Posterior cingulate gyrus (tissue), 11 donors: ENCODE measurements at regions not wholly inside any gene's neighbourhood (a gene's known extent, or its start where the extent isn't known, plus 50 kb on each side); places are given as distances from the start of the nearest gene placed in this dataset.

ENCODE experiments used
- DNase-seq, 10 donors: peaks; one replicate each; pipeline versions ENCODE4 v3.0.0 to v3.0.0-alpha.2; 2020 to 2021; ENCODE audit warnings: mixed read lengths in 3 of 10
- intact Hi-C: fragments of 100-400 bp; cut with DNase I; formaldehyde crosslinking; loops from one replicate; pipeline ENCODE4 v1.15.1; 2023

DNA sequence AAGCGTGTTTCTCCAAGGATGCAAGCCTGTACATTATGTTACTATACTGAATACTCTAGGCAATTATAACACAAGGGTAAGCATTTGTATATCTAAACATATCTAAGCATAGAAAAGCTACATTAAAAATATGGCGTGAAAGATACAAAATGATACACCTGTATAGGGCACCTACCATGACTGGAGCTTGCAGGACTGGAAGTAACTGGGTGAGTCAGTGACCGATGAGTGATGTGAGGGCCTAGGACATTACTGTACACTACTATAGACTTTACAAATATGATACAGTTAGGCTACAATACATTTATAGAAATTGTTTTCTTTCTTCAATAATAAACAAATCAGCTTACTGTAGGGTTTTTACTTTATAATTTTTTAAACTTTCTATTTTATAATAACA is 1127.2 kb upstream of the LRRN3 start:
- DNase-seq: no peak
- intact Hi-C loops: no loop called here

DNA sequence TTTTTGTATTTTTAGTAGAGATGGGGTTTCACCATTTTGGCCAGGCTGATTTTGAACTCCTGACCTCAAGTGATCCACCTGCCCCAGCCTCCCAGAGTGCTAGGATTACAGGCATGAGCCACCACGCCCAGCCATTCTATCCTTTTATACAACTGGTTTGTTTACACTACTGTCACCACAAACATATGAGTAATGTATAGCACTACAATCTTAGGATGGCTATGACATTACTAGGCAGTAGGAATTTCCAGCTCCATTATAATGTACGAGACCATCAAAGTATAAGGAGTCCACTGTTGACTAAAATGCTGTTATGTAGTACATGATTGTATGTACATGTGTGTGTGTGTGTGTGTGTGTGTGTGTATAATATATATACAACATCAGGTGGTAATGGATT is 1126.1 kb upstream of the LRRN3 start:
- no peak for DNase-seq
- intact Hi-C loops: no loop called here

DNA sequence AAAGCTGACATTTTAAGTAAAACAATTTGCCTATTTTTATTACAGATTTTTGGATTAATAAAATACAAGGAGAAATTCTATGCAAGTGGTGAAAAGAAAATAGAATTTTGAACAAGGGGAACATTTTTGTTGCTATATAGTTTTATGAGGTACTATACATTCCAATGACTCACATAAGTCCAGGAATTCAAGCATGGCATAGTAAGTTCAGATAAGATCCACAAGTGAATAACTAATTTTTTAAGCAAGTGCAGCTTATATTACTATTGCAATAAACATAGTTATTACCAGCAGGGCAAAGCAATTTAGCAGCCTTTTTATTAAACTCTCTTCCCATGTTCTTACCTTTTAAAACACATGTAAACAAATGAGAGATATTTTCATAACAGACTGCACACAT is 1123.5 kb upstream of the LRRN3 start:
- intact Hi-C loops: no loop called here
- no peak for DNase-seq

DNA sequence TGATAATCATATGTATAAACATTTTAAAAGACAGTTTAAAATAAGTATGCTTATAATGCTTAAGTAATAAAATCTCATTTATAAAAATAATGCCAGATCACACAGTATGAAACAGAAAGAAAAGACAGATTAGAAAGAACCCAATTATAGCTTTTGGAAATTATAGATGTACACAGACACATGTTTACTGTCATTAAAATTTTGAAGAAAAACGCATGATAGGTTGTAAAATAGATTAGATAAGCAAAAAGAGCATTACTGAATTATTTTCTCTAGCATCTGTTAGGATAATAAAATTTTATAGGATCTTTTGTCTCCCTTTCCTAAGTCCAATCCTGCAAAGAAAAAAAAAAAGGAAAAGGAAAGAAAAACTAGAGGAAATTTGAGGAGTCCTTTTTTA is 1107.3 kb upstream of the LRRN3 start:
- intact Hi-C loops: no loop called here
- no peak for DNase-seq

DNA sequence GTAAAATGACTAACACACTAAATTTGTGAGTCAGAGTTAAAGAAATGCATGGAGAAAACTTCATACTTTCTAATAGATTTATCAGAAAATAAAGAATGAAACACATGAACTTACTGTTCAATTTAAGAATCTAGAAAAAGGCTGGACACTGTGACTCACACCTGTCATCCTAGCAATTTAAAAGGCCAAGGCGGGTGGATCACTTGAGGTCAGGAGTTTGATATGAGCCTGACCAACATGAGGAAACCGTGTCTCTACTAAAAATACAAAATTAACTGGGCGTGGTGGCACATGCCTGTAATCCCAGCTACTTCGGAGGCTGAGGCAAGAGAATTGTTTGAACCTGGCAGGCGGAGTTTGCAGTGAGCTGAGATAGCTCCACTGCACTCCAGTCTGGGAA is 1106.2 kb upstream of the LRRN3 start:
- intact Hi-C loops: no loop called here
- DNase-seq: no peak

DNA sequence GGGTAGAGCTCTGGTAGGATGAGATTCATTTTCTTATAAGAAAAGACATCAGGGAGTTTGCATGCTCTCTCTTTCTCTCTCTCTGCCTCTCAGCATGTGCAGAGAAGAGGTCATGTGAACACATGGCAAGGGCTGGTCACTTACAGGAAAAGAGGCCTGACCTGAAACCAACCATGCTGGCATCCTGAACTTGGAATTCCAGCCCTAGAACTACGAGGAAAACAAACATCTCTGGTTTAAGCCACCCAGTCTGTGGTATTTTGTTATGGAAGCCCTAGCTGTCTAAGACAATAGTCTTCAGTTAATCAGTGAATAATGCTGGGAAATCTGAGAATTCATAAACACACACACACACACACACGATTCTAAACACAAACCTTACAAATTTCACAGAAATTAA is 1104.2 kb upstream of the LRRN3 start:
- intact Hi-C loops: no loop called here
- DNase-seq: no peak

DNA sequence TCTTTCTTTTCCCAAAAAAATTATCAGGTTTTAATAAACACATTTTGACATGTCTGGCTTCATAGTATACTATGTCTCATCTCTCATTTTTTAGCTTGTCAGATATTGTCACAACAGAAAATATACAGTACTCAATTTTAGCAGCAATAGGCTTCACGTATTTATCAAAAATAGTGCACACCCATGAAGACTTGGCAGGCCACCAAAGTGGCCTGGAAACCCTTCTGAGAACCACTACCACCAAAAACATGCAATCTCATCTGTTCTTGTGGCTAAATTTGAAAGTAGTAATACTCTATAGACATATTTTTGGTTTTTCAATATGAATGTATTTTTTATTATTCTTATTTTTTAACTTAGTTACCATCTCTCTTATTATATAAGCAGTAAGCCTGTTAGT is 1094.5 kb upstream of the LRRN3 start:
- intact Hi-C loops: no loop called here
- no peak for DNase-seq

DNA sequence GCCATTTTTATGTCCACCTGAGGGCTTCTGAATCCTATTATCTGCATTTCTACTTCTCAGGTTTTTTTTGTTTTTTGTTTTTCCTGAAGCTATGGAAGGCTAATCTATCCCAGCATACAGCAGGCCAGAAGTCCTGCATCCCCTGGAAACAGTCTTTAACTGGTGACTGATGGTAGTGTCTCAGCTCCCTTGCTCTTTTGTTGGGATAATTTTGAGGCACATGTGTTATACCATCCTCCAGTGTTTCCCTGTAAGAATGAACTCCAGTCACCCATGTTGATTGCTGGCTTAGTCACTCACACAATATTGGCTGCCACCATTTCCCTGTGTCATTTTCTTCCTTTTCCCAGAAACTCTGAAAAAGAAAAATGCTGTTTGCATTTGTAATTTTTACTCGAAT is 1094.0 kb upstream of the LRRN3 start:
- intact Hi-C loops: no loop called here
- no peak for DNase-seq

DNA sequence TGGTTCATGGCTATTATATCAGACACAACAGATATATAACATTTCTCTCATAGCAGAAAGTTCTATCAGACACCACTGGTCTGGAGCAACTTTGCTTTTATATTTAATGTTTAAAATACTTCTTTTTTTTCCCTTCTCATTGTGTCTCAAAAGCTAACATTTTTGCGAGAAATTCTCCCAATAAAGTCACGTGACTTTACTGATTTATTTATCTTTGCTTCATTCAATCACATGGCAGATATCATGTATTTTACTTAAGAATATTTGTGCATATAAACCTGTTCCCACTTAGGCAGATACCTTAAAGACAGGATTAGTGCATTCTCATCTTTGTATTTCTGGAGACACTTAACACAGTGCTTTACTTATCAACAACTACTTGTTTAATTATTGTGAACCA is 1093.1 kb upstream of the LRRN3 start:
- intact Hi-C loops: no loop called here

DNA sequence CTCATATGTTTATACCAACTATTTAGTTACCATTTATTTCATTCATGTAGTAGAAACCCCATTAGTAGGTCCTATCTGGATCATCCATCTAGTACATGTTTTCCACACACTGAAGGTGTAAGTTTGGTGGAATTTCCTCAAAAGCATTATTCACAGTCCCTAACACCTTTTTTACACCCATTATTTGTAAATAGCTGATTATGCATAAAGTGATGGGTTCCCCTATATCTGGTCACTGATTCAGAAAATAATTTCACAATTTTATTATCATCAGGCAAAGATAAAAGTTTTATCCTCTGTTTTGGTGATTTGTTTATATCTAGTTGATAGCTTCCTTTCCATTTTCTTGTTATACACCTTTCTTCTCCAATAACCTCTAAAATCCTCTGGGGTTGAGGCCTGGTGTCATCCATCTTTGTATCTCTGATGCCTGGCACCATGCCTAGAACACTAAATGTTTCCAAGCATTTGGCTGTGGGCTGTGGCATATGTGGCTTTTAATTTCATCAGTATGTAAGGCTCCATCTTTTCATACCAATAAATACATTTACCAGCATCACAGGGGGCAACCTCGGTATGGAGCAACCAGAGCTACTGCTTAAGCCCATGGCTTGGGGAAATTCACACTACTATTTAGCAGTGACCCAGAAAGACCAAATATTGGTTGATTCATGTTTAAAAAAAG is 1089.5 kb upstream of the LRRN3 start:
- DNase-seq: no peak
- intact Hi-C loops: no loop called here

More for the DNA sequence above, 1093.1 kb upstream of the LRRN3 start:
- DNase-seq: no peak

DNA sequence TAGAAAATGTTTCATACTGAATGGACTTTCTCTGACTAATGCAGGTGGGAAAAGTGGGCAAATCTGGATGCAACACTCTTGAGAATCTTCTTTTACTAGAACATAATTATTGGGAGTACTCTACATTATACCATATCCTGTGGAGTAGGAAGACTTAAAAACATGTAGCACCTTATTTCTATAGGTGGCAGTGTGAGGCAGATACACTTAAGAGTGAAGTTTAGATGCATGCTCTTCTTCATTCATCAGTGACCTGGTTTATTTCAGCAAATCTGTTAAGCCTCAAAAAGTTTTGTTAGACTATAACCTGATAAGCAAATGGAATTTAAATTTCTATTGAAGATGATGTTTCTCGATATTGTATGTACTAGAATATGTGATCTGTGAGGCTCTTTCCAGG is 1087.1 kb upstream of the LRRN3 start:
- no peak for DNase-seq
- intact Hi-C loops: no loop called here

DNA sequence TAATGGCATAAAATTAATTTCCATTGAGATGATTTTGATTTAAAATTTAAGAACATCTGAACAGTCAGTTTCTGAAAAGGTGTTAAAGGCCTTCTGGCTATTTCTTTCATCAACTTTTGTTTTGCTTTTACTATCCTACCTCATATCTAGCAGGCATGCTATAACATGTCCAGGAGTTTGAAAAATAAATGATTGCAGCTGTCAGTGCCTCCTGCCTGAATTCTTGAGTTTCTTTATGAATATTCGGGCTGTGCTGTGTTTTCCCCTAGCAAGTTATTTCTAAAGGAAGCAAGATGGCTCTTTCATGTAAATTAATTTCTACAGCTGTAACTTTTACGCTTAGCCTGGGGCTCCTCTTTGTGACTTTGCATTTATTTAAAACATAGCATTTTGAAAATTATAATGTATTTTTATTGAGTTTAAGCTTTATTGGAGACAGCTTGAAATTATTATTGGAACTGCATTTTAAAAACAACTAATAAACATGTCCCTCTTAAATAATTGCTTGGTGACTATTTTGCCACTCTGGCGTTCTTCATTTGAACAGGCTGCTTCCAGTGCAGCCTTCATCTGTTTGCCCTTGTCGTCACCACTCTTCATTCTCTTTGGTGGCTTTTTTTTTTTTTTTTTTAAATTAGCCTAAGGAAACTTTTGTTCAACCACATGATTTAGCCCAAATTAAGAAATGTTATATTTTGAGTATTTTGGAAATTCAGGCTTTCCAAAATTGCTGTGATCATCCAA is 1083.4 kb upstream of the LRRN3 start:
- DNase-seq: no peak
- intact Hi-C loops: no loop called here

DNA sequence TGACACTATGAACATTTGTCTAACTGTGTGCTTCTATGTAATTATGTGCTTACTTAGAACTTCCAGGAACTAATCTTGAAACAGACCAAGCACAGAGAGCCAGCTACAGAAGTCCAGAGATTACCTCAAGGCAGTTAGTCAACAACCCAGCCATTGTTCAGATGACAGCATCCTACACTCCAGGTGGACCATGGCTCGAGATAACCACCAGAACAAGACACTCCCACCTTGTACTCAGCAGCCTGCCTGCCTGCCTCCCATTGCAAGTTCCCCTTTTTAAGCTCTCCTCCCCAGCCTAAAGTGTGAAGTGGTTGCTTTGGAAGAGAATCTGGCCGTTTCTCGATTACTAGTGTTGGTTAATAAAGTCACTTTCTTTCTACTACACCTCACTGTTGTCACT is 1080.6 kb upstream of the LRRN3 start:
- intact Hi-C loops: no loop called here
- no peak for DNase-seq

DNA sequence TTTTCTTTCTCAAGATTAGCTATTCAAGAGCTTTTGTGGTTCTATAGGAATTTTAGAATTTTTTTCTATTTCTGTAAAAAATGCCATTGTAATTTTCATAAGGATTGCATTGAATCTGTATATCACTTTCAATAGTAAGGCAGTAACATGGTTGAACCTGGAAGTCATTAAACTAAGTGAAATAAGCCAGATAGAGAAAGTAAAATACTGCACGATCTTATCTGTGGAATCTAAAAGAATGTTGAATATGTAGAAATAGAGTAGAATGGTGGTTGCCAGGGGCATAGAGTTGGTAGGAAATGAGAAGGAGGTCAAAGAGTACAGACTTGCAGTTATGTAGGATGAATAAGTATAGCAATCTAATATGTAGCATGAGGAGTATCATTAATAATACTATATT is 1073.5 kb upstream of the LRRN3 start:
- intact Hi-C loops: no loop called here
- DNase-seq: no peak

DNA sequence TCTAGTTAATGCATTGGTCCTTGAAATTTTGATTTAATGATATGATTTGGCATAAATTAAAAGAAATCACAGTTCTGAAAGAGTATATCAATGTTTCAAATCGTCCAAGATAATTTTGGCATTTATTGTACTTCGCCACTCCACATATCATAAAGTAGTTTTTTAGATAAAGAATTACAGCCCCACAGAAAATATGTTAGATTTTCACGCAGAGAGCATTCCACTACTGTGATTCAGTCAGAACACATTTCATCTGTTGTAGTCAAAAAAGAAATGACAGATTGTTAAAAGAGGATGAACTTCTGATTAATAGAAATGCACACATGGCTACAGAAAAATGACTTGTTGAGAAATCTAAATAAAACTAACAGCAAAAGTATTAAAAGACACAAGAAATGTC is 1063.5 kb upstream of the LRRN3 start:
- intact Hi-C loops: no loop called here
- DNase-seq: no peak

DNA sequence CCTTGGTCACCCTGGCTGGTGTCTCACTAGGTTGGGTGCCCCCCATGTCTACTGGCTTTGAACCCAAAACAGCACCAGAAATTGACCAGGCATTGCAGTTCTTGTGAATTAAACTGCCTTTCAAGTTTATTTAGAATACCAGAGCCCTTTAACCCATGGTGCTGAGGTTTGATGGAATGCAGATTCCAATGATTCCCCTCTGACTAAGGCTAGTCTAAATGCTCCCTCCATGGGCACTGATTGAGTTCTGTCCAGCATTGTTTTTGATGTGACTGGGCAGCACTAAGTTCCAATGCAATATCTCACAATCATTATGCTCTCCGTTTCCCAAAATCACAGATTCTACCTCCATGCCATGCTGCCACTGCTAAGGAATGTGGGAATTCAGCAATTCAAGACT is 1047.4 kb upstream of the LRRN3 start:
- intact Hi-C loops: no loop called here
- no peak for DNase-seq

DNA sequence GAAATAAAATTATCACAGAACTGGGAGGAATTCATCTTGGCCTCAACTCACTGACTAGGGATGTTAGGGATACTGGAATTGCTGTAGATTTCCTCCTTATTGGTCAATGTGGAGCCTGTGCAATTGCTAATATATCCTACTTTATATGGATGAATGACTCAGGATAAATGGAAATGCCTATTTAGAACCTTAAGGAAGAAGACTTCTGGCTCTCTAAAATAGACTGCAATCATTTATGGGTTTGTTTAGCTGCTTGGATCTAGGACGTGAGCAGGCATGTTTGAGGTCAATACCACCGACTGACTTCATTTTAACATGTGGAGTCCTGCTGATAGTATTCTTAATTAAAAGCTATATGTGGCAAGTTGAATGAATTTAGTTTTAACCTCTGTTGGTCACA is 1040.1 kb upstream of the LRRN3 start:
- intact Hi-C loops: no loop called here
- DNase-seq: no peak

DNA sequence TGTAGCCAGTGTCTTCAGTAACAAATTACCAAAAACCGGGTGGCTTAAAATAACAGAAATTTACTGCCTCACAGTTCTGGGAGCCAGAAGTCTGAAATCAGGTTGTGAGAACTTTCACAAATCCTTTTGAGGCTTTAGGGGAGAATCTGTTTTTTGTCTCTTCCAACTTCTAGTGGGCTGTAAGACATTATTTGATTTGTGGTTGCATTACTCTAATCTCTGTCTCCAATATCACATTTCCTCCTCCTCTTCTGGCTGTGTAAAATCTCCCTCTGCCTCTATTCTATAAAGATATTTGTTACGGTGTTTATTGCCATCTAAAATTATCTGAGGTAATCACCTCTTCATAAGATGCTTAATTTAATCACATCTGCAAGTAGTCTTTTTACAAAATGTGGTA is 1039.6 kb upstream of the LRRN3 start:
- no peak for DNase-seq
- intact Hi-C loops: no loop called here

DNA sequence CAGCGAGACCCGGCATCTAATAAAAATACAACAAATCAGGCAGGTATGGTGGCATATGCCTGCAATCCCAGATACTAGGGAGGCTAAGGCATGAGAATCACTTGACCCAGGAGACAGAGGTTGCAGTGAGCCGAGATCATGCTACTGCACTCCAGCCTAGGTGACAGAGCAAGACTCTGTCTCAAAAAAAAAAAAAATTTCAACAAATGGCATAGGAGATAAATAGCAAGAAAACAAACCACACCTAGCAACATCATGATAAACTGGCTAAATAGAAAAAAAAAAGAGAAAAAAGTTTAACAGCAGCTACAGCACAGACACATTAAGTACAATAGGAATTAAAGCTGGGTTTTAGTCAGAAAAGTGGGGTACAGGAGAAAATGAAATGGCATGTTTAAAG is 1034.6 kb upstream of the LRRN3 start:
- no peak for DNase-seq
- intact Hi-C loops: no loop called here

DNA sequence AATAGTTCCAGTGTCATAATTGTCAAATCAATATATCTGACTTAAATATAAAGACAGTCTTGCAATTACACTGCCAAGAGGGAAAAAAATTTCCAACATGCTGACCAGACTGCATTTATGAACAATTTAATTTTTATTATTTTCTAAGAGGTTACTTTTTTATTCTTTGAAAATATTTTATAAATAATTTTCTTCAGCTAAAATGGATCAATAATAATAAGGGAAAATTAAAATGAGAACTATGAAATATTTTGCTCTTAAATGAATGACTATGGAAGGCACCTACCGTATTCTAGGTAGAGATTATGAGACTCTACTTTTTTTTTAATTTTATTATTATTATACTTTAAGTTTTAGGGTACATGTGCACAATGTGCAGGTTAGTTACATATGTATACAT is 1032.5 kb upstream of the LRRN3 start:
- no peak for DNase-seq
- intact Hi-C loops: no loop called here

DNA sequence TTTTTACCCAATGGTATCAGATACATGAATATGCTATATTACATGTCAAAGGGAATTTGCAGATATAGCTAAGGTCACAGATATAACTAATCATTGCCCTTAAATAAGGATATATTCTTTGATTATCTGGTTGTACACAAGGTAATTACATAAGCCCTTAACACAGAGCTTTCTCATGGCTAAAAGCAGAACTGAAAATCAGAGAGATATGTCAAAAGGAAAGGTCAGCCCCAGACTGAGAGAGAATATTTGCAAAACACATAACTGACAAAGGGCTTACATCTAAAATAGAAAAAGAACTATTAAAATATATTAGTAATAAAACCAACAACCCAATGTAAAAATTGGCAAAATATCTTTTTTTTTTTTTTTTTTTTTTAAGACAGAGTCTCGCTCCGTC is 1029.5 kb upstream of the LRRN3 start:
- no peak for DNase-seq
- intact Hi-C loops: no loop called here

DNA sequence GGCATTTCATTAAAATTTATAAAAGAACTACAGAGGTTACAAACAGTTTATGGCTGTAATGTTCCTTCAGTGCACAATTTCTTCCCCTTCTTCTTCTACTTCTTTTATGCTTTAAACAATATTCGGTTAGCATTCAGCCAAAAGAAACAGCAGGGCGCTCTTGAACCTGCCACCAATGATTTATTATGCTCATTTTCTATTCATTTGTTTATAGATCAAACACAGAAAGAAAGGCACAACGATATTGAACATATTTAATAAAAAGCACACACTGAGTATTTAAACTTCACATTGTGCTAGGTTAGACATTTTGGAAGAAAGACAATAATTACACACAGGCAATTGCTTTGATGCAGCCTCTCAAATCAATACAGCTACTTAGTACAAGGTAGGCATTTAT is 1025.8 kb upstream of the LRRN3 start:
- DNase-seq: no peak
- intact Hi-C loops: no loop called here

DNA sequence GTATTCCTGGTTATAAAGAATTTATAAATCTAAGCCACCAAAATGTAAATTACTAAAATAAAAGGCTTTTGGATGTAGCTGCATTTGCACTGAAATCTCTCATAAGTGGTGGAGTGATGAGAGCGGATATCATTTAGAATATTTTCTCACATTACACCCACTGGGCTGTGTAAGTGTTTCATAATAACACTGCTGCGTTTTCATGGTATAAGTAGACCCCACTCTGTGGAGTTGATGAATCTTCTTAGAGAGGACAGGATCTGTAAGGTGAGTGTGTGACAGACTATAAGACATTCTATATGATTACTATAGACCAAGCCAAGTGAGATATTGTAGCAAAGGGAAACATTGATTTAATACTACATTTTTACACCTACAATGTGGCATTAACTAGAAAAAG is 1024.1 kb upstream of the LRRN3 start:
- DNase-seq: no peak
- intact Hi-C loops: no loop called here
